ENCODE measurements at regions not wholly inside any gene's neighbourhood (a gene's known extent, or its start where the extent isn't known, plus 50 kb on each side); places are given as distances from the start of the nearest gene placed in this dataset.

- no peak for DNase-seq (ENCODE audit: low spot score)
Observed at GRCh38 chr1:218025454-218025853, 259.6 kb upstream of the RRP15 start.

- DNase-seq (ENCODE audit: low spot score): no peak
Observed at GRCh38 chr1:218027152-218027551, 257.9 kb upstream of the RRP15 start.

GRCh38 chr1:218030846-218031245 is 254.2 kb upstream of the RRP15 start:
- no peak for DNase-seq (ENCODE audit: low spot score)

- DNase-seq (ENCODE audit: low spot score): no peak
Observed at GRCh38 chr1:218031901-218032300, 253.2 kb upstream of the RRP15 start.

- DNase-seq (ENCODE audit: low spot score): no peak
Observed at GRCh38 chr1:218034468-218034867, 250.6 kb upstream of the RRP15 start.

GRCh38 chr1:218048828-218049420 is 236.2 kb upstream of the RRP15 start:
- no peak for DNase-seq (ENCODE audit: low spot score)

- DNase-seq (ENCODE audit: low spot score): no peak
Observed at GRCh38 chr1:218049641-218050040, 235.5 kb upstream of the RRP15 start.

- DNase-seq (ENCODE audit: low spot score): no peak
Observed at GRCh38 chr1:218058730-218059129, 226.4 kb upstream of the RRP15 start.

GRCh38 chr1:218064426-218064825 is 220.7 kb upstream of the RRP15 start:
- no peak for DNase-seq (ENCODE audit: low spot score)

- no peak for DNase-seq (ENCODE audit: low spot score)
Observed at GRCh38 chr1:218066332-218066731, 218.8 kb upstream of the RRP15 start.

- DNase-seq (ENCODE audit: low spot score): no peak
Observed at GRCh38 chr1:218068241-218068640, 216.9 kb upstream of the RRP15 start.

GRCh38 chr1:218069180-218069579 is 215.9 kb upstream of the RRP15 start:
- no peak for DNase-seq (ENCODE audit: low spot score)

- DNase-seq (ENCODE audit: low spot score): no peak
Observed at GRCh38 chr1:218073062-218073461, 212.0 kb upstream of the RRP15 start.

GRCh38 chr1:218078916-218079315 is 206.2 kb upstream of the RRP15 start:
- DNase-seq (ENCODE audit: low spot score): no peak

GRCh38 chr1:218079347-218079746 is 205.7 kb upstream of the RRP15 start:
- DNase-seq (ENCODE audit: low spot score): no peak

GRCh38 chr1:218079820-218080219 is 205.3 kb upstream of the RRP15 start:
- no peak for DNase-seq (ENCODE audit: low spot score)

GRCh38 chr1:218080863-218081262 is 204.2 kb upstream of the RRP15 start:
- no peak for DNase-seq (ENCODE audit: low spot score)

GRCh38 chr1:218081358-218081757 is 203.7 kb upstream of the RRP15 start:
- no peak for DNase-seq (ENCODE audit: low spot score)

- DNase-seq (ENCODE audit: low spot score): no peak
Observed at GRCh38 chr1:218090459-218090858, 194.6 kb upstream of the RRP15 start.

- DNase-seq (ENCODE audit: low spot score): no peak
Observed at GRCh38 chr1:218101409-218101808, 183.7 kb upstream of the RRP15 start.

GRCh38 chr1:218108034-218108433 is 177.1 kb upstream of the RRP15 start:
- DNase-seq (ENCODE audit: low spot score): no peak

GRCh38 chr1:218112862-218113261 is 172.2 kb upstream of the RRP15 start:
- no peak for DNase-seq (ENCODE audit: low spot score)

- no peak for DNase-seq (ENCODE audit: low spot score)
Observed at GRCh38 chr1:218123968-218124367, 161.1 kb upstream of the RRP15 start.

GRCh38 chr1:218135371-218135770 is 149.7 kb upstream of the RRP15 start:
- no peak for DNase-seq (ENCODE audit: low spot score)

GRCh38 chr1:218139761-218140160 is 145.3 kb upstream of the RRP15 start:
- DNase-seq (ENCODE audit: low spot score): no peak
